ENCODE measurements at regions not wholly inside any gene's neighbourhood (a gene's known extent, or its start where the extent isn't known, plus 50 kb on each side); places are given as distances from the start of the nearest gene placed in this dataset.

DNA sequence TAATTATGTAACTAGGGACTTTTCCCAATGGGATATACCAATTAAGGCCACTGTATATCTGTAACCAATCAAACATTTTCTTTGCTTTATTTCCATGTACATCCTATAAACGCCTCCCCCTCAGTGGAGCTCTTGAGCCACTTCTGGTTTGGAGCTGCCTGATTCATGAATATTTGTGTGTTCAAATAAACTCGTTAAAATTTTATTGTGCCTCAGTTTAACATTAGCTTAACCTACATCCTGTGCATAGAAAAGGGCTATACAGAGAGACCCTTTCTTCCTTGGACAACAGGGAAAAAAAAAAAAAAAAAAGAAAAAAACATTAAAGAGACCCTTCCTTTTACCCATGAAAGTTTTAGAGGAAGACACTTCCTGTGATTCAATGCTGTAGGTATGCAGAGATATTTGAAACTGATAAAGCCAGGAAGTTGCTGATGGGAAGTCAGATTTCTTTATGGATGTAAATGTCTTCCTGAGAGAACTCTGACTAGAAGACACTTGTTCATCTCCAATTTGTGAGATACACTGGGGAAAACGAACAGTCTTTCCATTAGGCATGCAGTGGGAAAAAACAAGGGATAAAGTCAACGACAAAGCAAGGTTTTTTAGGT lies 614.6 kb upstream of the SOX11 start:
- intact Hi-C loops (cut with micrococcal nuclease; ENCODE audit: unreplicated experiment) = no loop called here
- FAIRE-seq (no peak), ATAC-seq (no peak), DNase-seq (ENCODE audit: low read depth, low spot score) (no peak)
- Histone ChIP-seq H3K9ac (ENCODE audit: control insufficient read depth, insufficient read depth, low read length) (no peak overlapping the region), H3K36me3 (ENCODE audit: control insufficient read depth in 2 of 2, insufficient read depth in 2 of 2, low read length in 1 of 2) (no peaks in the 10 kb centered on the region), H4K20me1 (ENCODE audit: control insufficient read depth, insufficient read depth) (no peaks in the 10 kb centered on the region), H3K27ac (ENCODE audit: control insufficient read depth, insufficient read depth) (no peak overlapping the region), H3K4me1 (ENCODE audit: control insufficient read depth, insufficient read depth, low read length) (no peaks in the 10 kb centered on the region), H3K79me2 (ENCODE audit: control insufficient read depth, insufficient read depth, low read length) (no peaks in the 10 kb centered on the region), H3K4me2 (ENCODE audit: control insufficient read depth, insufficient read depth) (no peak overlapping the region), H2AFZ (ENCODE audit: control insufficient read depth, low read depth, low read length) (no peak overlapping the region), H3K27me3 (replicated peaks in 1 of 2; ENCODE audit: control insufficient read depth in 2 of 2, insufficient read depth in 2 of 2, low read length in 1 of 2) (no peaks in the 10 kb centered on the region), H3K9me3 (replicated peaks; ENCODE audit: control insufficient read depth, insufficient read depth, low read length) (no peaks in the 10 kb centered on the region), H3K4me3 (no peak overlapping the region)
- in situ Hi-C loops (cut with MboI) = no loop called here
- RAD21 ChIA-PET (ENCODE audit: unreplicated experiment) = no interaction called here
- POLR2A ChIA-PET = interaction anchor here (0.7 kb wide), 1 partner anchor 307 kb away, joined by 5 read pairs; no protein-coding TSS in a partner anchor
- SMC1A ChIA-PET (ENCODE audit: uncharacterized antibody, unreplicated experiment) = interaction anchor here (0.6 to 1.2 kb wide), 2 partner anchors 41 to 1414 kb away, joined by 3 to 7 read pairs; no protein-coding TSS in a partner anchor
- CTCF ChIA-PET = no interaction called here
- WGBS (ENCODE audit: insufficient coverage, insufficient replicate concordance, low lambda C conversion rate, missing lambda C conversion rate) = 3% methylated on average over 4 of the region's 4 CpGs
- TF ChIP-seq BHLHE40 (IDR thresholded peaks at IDR 0.05; ENCODE audit: borderline replicate concordance in 1 of 2, low read depth in 2 of 2, low read length in 1 of 2) = no peak
- TF ChIP-seq PBX3 (IDR thresholded peaks at IDR 0.05; ENCODE audit: insufficient replicate concordance, low read depth, low read length) = no peak
- TF ChIP-seq SMC3 (IDR thresholded peaks at IDR 0.05; ENCODE audit: borderline replicate concordance, low read length) = no peak
- no peak for TF ChIP-seq HDGF (IDR thresholded peaks at IDR 0.05)
- TF ChIP-seq TCF12 (IDR thresholded peaks at IDR 0.05; ENCODE audit: low read depth, low read length) = no peak
- no peak for TF ChIP-seq HDAC2 (IDR thresholded peaks at IDR 0.05)
- TF ChIP-seq, protein P1, sequence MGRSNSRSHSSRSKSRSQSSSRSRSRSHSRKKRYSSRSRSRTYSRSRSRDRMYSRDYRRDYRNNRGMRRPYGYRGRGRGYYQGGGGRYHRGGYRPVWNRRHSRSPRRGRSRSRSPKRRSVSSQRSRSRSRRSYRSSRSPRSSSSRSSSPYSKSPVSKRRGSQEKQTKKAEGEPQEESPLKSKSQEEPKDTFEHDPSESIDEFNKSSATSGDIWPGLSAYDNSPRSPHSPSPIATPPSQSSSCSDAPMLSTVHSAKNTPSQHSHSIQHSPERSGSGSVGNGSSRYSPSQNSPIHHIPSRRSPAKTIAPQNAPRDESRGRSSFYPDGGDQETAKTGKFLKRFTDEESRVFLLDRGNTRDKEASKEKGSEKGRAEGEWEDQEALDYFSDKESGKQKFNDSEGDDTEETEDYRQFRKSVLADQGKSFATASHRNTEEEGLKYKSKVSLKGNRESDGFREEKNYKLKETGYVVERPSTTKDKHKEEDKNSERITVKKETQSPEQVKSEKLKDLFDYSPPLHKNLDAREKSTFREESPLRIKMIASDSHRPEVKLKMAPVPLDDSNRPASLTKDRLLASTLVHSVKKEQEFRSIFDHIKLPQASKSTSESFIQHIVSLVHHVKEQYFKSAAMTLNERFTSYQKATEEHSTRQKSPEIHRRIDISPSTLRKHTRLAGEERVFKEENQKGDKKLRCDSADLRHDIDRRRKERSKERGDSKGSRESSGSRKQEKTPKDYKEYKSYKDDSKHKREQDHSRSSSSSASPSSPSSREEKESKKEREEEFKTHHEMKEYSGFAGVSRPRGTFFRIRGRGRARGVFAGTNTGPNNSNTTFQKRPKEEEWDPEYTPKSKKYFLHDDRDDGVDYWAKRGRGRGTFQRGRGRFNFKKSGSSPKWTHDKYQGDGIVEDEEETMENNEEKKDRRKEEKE (IDR thresholded peaks at IDR 0.05) = no peak
- TF ChIP-seq TAF1 (IDR thresholded peaks at IDR 0.05; ENCODE audit: borderline replicate concordance, low read depth, low read length) = no peak
- TF ChIP-seq RB1 (IDR thresholded peaks at IDR 0.05; ENCODE audit: borderline replicate concordance) = no peak
- TF ChIP-seq, protein P2, sequence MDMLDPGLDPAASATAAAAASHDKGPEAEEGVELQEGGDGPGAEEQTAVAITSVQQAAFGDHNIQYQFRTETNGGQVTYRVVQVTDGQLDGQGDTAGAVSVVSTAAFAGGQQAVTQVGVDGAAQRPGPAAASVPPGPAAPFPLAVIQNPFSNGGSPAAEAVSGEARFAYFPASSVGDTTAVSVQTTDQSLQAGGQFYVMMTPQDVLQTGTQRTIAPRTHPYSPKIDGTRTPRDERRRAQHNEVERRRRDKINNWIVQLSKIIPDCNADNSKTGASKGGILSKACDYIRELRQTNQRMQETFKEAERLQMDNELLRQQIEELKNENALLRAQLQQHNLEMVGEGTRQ (IDR thresholded peaks at IDR 0.05; ENCODE audit: borderline replicate concordance, low read depth, low read length) = no peak
- TF ChIP-seq FOXM1 (IDR thresholded peaks at IDR 0.05; ENCODE audit: low read depth, low read length) = no peak
- TF ChIP-seq ZNF207 (IDR thresholded peaks at IDR 0.05; ENCODE audit: borderline replicate concordance) = no peak
- TF ChIP-seq SUZ12 (IDR thresholded peaks at IDR 0.05; ENCODE audit: unreplicated experiment) = no peak
- no peak for TF ChIP-seq DPF2 (IDR thresholded peaks at IDR 0.05)
- BruUV-seq (replicated peaks) = no TSS peak

Measured in GM12878 (cell line).